Tibial nerve (tissue), 3 donors: ENCODE measurements at regions not wholly inside any gene's neighbourhood (a gene's known extent, or its start where the extent isn't known, plus 50 kb on each side); places are given as distances from the start of the nearest gene placed in this dataset.

Experiments used
- EP300 ChIP-seq, 2 donors: sonication (generic); formaldehyde crosslinking; IDR thresholded peaks; one replicate each; pipeline ENCODE4 v1.6.1; 2017; ENCODE audit warnings: antibody characterized with exemption in 2 of 2, mild to moderate bottlenecking in 1 of 2
- POLR2A ChIP-seq, 2 donors: fragments of 450-650 bp; IDR thresholded peaks; one replicate each; pipeline ENCODE4 v1.6.1; 2017; ENCODE audit warnings: antibody characterized with exemption in 2 of 2, mild to moderate bottlenecking in 2 of 2, moderate library complexity in 2 of 2

GRCh38 chr3:135760581-135760980 is 204.9 kb upstream of the PPP2R3A start:
- TF ChIP-seq EP300 (IDR thresholded peaks at IDR 0.05) (no peak), POLR2A (IDR thresholded peaks at IDR 0.05) (no peak)
